Psoas muscle (tissue), 7 donors: ENCODE measurements at regions not wholly inside any gene's neighbourhood (a gene's known extent, or its start where the extent isn't known, plus 50 kb on each side); places are given as distances from the start of the nearest gene placed in this dataset.

Source experiments
- ATAC-seq, 4 donors: fragments of 200-7000 bp; cut with Tn5 transposase; one replicate each; pipeline ENCODE4 v1.9.1; 2020; ENCODE audit warnings: moderate library complexity in 3 of 4, mild to moderate bottlenecking in 2 of 4
- DNase-seq, 2 donors: peaks; one replicate each; pipeline ENCODE4 v3.0.0-alpha.2; 2020
- H3K27ac ChIP-seq: fragments of 200-600 bp; one replicate; pipeline ENCODE4 v1.8.0; 2022
- H3K27me3 ChIP-seq, 3 donors: fragments of 200-600 bp in 1 of 3; one replicate each; pipeline versions ENCODE4 v1.6.1 to v1.8.0; 2013 to 2022; ENCODE audit warnings: low read length in 2 of 3, mild to moderate bottlenecking in 2 of 3, moderate library complexity in 1 of 3; ENCODE audit not compliant: insufficient read depth in 3 of 3
- H3K36me3 ChIP-seq, 2 donors: fragments of 200-600 bp in 1 of 2; one replicate each; pipeline versions ENCODE4 v1.6.1 to v1.8.0; 2013 to 2022; ENCODE audit warnings: low read depth in 1 of 2, mild to moderate bottlenecking in 1 of 2, moderate library complexity in 1 of 2; ENCODE audit not compliant: insufficient read depth in 1 of 2
- H3K4me1 ChIP-seq: fragments of 200-600 bp; one replicate; pipeline ENCODE4 v1.8.0; 2022
- H3K4me3 ChIP-seq: fragments of 200-600 bp; one replicate; pipeline ENCODE4 v1.8.0; 2022; ENCODE audit warnings: mild to moderate bottlenecking
- H3K9me3 ChIP-seq: fragments of 200-600 bp; one replicate; pipeline ENCODE4 v1.8.0; 2022
- CTCF ChIP-seq: fragments of 200-600 bp; IDR thresholded peaks from one replicate; pipeline ENCODE4 v1.8.0; 2022; ENCODE audit warnings: antibody characterized with exemption
- WGBS, 3 donors: extraction: QIAGEN DNeasy Blood & Tissue Kit; methylation state at CpG; one replicate each; pipeline versions ENCODE4 v1.1.6 to v1.1.7; 2013; 5-methylcytosine and 5-hydroxymethylcytosine counted together
- intact Hi-C, 2 donors: fragments of 100-400 bp; cut with DNase I; formaldehyde crosslinking; loops; one replicate each; pipeline versions ENCODE4 v1.11.0 to v1.14.2; 2022
- donor health status: healthy with polysubstance abuse.
- donor health status: DM: no; HTN: no; CAD: no; lungs with moderate emphysema.
- donor health status: Bipolar disorder and iron deficiency.
- donor health status: healthy.
- donor health status: DM: yes; HTN: yes; CAD: no.
- donor health status: DM: no; HTN: no; CAD: no.
- donor health status: DM: yes; HTN: yes; CAD: no.

- no peaks in the 10 kb centered on the region for H3K36me3 ChIP-seq
- no peak for TF ChIP-seq CTCF
- ATAC-seq (no peak), DNase-seq (no peak)
- 57 to 65% (median 59%) methylated on average over 4 of the region's 4 CpGs for WGBS, 3 donors
- H3K27me3 ChIP-seq = no peaks in the 10 kb centered on the region
- intact Hi-C loops = no loop called here
- no peak overlapping the region for H3K27ac ChIP-seq
- H3K4me3 ChIP-seq = no peak overlapping the region
- H3K4me1 ChIP-seq = no peaks in the 10 kb centered on the region
- H3K9me3 ChIP-seq = no peaks in the 10 kb centered on the region
Observed at GRCh38 chr12:92226071-92226661, 80.5 kb upstream of the BTG1 start.

GRCh38 chr12:92224685-92225331 lies 79.2 kb upstream of the BTG1 start:
- no peaks in the 10 kb centered on the region for H3K9me3 ChIP-seq
- WGBS, 3 donors = 51 to 63% (median 54%) methylated on average over 6 of the region's 6 CpGs
- no peaks in the 10 kb centered on the region for H3K36me3 ChIP-seq
- no peak overlapping the region for H3K27ac ChIP-seq
- no peaks in the 10 kb centered on the region for H3K27me3 ChIP-seq
- no peak for TF ChIP-seq CTCF
- DNase-seq = no peak
- no peak overlapping the region for H3K4me3 ChIP-seq
- ATAC-seq = no peak
- intact Hi-C loops = no loop called here
- H3K4me1 ChIP-seq = no peaks in the 10 kb centered on the region

- ATAC-seq (no peak), DNase-seq (no peak)
- intact Hi-C loops = no loop called here
- Histone ChIP-seq H3K27me3 (no peaks in the 10 kb centered on the region), H3K27ac (no peak overlapping the region), H3K4me3 (no peak overlapping the region), H3K9me3 (no peaks in the 10 kb centered on the region), H3K4me1 (no peaks in the 10 kb centered on the region), H3K36me3 (no peaks in the 10 kb centered on the region)
- TF ChIP-seq CTCF = no peak
- 94 to 97% (median 94%) methylated on average over 1 of the region's 1 CpG for WGBS, 3 donors
Observed at GRCh38 chr12:92223481-92223880, 77.8 kb upstream of the BTG1 start.

GRCh38 chr12:92221656-92222315 lies 76.1 kb upstream of the BTG1 start:
- DNase-seq (no peak), ATAC-seq (no peak)
- H3K27me3 ChIP-seq = no peaks in the 10 kb centered on the region
- H3K4me3 ChIP-seq = no peak overlapping the region
- no peak for TF ChIP-seq CTCF
- intact Hi-C loops = no loop called here
- WGBS, 3 donors = 44 to 65% (median 55%) methylated on average over 5 of the region's 5 CpGs
- H3K9me3 ChIP-seq = no peaks in the 10 kb centered on the region
- no peaks in the 10 kb centered on the region for H3K4me1 ChIP-seq
- H3K27ac ChIP-seq = no peak overlapping the region
- no peaks in the 10 kb centered on the region for H3K36me3 ChIP-seq
